HG02970 (cell line): ENCODE measurements at regions not wholly inside any gene's neighbourhood (a gene's known extent, or its start where the extent isn't known, plus 50 kb on each side); places are given as distances from the start of the nearest gene placed in this dataset.
"Not testable (repeated sequence)": the region's sequence is repeated elsewhere in the genome, so short reads cannot be mapped to it uniquely, and the experiment has no call there.

ENCODE experiments used
- ATAC-seq: cut with Tn5 transposase; IDR thresholded peaks from one replicate; pipeline ENCODE4 v1.9.1; 2021; ENCODE audit warnings: mild to moderate bottlenecking, moderate library complexity, moderate number of reproducible peaks; ENCODE audit not compliant: unreplicated experiment, low FRiP score

DNA sequence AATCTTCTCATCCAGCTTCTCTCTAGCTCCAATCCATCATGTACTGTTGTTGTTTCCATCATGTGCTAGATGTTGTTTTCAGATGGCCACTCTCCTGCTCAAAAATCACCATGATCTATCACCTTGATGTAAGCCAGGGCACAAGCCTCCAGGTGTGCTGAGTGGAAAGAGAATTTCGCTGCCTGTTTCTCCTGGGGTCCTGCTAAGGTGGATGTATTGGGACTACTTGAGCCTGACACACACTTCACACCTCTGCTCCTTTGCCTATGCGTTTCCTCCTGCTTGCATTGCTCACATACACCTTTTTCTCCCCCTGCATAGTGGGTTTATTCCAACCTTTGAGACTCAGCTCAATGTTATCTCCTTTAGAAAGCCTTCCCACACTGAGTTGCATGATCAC is 287.6 kb downstream of the CYRIA start:
- ATAC-seq = no peak

DNA sequence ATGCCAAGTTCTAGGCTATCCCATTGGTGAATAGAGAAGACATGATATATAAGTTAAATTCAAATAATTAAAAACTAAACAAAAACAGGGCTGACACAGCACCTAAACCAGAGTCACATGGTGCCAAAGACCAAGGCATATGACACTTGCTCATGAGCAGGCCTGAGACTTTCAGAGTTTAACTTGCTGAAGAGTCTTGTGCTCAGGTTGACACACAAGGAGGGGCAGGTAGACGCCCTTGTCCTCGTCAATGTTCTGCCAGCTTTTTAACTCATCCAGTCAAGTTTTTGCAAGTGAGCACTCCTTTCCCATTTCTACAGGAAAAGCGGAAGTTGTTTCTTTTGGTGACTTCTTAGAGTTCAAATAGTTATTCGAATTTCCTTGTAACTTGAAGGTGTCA is 289.7 kb downstream of the CYRIA start:
- ATAC-seq = no peak

DNA sequence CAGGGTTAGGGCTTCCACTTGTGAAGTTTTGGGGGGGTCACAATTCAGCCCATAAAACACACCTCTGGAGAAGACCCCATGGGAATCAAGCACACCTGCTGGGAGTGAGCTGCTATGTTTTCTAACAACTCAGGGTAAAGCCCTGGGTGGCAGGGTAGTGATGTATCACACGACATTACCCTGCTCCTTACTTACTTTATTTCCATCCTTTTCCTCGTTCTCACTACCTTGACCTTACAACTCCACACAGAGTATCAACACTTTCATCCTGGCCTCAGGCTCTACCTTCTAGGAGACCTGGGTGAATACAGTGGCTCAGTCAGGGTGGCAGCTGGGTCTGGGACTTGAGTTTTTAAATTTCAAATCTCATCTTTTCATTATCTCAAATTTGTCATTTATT is 290.3 kb downstream of the CYRIA start:
- ATAC-seq = no peak

DNA sequence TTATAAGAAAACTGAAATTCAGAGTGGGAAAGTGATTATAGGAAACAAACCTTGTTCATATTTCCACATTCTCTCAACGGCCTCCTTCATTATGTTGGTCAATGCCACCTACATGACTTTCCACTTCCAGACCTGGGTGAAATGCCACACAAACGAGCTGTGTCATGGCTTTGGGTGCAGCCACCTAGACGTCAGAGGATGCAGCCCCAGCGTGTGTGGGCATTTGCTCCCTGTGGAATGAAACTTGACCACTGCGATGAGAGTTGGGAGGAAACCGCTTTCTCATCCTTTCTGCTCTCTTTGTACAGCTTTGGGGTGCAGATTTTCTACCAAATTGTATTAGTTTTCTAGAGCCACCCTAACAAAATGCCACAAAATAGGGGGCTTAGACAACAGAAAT is 291.0 kb downstream of the CYRIA start:
- no peak for ATAC-seq

DNA sequence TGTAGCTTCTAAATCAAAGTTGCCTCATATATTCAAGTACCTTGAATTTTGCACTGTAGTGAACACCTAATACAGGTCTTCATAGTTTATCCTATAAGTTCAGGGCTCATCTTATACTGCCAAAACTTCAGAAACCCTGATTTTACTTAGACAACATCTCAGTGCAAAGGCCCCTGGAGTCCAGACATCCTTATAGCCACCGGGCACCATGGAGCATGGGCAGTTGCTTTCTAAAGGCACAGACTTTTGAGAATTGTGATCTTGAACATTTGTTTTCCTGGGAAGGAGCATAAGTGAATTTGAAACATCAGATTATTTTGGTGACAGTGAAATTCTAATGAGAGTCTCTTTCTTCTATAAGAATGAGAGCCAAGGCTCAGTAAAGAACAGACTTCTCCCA is 292.3 kb downstream of the CYRIA start:
- no peak for ATAC-seq

DNA sequence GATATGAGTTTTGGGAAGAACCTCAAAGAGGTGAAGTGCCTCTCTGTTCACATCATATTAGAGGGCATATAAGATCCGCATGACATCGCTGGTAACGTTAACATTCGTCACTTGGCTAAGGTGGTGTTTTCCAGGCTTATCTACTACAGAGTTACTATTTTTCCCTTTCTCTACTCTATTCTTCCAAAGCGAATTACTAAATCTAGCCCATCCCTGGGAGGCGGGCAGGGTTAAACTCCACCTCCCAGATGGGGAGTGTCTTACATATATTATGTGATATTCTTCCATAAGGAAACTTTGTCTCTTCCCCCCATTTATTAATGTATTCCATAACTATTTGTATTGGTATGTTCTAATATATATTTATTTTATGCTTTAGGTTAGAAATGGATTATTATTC is 293.9 kb downstream of the CYRIA start:
- no peak for ATAC-seq

DNA sequence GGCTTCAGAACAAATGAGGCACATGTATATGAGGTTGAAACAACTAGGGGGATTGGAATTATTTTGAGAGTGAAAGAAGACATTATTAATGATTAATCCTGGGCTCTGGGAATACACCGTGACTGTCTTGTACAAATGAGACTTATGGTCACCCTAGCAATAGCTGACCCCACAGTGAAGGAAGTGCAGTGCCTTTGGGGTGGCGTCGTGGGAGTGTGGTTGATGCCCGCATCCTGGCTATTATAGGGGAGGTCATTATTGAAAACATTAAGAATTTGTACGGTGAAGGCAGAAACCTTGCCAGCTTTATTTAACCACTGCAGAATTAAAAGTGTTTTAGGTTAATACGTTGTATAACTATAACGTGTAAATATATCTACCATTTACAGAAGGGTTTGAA is 296.7 kb downstream of the CYRIA start:
- no peak for ATAC-seq

DNA sequence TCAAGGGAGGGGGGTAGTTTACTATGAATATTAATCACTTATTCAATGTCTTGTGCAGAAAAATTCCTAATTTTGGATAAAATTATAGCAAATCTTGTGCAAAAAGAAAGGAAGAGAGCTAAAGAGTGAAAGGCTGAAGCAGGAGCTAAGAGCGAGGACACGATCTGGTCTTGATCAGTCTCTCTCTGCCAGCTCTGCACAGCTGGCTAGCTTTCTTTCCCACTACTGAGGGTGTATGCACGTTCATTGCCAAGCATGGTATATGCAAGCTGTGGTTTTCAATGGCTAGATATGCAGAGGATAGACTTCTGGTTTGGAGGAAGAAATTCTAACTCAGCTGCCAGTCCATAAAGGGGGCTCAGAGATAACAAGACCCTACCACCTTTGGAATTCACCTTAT is 297.3 kb downstream of the CYRIA start:
- no peak for ATAC-seq

DNA sequence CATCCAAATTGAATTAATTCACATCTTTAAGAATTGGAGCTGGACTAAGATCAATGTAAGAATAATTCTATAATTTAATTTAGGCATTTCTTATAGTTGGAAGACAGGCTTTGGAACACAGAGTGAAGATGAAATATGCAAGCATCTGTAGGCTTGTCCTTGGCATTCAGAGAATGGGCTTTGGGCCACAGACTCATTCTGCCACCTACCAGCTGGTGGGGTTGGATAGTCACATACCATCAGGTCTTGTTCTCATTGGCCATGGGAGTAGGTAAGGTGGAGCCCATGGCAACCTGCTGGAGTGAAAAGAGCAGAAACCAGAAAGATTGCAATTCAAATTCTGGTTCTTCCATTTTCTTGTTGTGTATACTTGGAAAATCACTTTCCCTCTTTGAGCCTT is 300.3 kb downstream of the CYRIA start:
- ATAC-seq = no peak

DNA sequence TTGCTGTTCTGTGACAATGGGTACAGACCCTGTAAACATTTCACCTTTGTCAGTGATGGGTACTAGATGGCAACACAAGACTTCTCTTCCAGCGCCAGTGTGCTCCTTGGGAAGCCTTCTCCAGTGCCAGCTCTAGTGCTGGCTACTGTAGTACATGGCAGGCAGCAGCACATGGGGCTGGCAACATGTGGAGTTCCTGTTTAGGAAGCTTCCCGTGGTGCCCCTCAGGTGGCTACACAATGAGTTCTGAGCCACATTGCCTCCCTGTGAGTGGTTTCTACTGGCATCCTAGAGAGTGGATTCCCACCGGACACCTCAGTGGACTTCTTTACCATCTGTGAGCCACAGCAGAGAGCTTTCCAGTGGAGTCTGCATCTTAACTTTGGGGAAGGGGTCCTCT is 302.1 kb downstream of the CYRIA start:
- ATAC-seq = no peak

DNA sequence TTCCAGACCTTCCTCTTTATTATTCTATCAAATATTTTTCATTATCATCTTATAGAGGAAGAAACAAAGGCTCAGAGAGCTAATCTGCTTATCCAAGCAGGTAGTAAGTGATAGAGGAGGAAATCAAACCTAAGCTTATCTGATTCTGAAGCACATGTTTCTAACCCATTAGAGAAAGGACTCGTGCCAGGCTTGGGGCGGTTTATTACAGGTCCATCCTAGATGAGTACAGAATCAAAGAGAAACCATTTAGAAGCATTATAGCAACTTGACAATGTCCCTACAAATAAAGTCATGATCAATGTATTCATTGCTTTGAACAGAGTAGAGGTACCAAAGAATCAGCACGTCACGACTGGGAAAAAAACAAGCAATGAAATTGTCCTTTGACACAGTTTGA is 303.0 kb downstream of the CYRIA start:
- no peak for ATAC-seq

DNA sequence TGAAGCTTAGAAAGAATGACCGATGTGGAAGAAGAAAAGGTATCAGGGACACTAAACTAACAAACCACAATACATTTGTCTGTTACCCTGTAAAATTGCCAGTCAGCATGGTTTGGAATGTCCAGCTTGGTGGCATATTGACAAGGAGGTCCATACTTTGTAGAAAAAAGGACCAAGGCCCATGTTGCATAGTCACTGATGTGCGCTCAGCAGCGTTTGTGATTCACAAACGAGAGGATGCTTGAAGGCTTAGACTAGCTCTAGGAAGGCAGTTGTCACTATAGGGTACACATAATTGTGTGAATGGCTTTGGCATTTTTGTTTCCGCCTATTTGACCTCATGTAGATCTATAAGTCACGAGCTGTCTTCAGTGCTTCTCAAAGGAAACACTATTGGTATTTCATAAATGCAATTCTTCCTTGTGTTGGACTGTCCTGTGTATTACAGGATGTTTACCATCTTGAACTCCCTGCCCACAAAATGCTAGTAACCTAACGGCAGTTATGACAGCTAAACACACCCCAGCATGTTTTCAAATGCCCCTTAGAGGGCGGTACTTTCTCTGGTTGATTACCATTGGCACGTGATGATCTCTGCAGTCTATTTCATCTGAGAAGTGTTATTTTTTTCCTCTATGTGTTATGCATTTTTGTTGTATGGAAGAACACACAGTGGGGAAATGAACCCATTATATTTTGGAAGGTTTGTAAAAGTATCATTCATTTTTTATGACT is 304.2 kb downstream of the CYRIA start:
- ATAC-seq = no peak

DNA sequence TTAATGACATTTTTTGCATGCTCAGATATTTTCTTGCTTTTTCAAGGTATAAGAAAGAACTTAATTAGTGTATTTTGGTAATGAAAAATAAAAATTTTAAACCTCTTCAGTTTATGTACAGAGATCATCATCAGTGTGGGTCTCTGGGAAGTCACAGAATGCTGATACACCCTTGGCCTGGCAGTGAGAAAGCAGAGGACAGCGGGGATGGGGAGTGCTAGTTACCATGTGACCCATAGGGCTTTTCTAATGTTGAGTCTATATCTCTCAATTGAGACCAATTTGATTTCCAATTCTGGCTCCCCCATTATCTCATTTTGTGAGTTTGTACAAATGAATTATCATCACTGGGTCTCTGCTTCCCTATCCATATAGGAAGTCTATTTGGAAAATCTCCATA is 305.7 kb downstream of the CYRIA start:
- no peak for ATAC-seq

DNA sequence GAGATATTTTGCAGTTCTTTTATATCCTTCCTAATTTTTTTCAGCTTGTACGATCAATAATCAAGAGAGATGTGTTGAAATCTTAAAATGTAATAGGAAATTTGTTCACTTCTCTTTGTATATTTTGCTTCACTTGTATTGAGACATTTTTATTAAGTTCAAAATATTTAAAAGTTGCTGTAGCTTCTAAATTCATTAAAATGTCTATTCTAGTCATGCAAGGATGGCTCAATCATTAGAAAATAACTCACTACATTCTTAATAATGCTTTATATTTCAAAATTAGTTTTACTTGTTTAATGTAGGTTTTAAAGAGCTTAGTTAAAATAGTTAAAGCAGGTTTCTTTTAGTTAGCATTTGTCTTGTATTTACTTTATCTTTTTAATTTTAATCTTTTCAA is 308.4 kb downstream of the CYRIA start:
- no peak for ATAC-seq

DNA sequence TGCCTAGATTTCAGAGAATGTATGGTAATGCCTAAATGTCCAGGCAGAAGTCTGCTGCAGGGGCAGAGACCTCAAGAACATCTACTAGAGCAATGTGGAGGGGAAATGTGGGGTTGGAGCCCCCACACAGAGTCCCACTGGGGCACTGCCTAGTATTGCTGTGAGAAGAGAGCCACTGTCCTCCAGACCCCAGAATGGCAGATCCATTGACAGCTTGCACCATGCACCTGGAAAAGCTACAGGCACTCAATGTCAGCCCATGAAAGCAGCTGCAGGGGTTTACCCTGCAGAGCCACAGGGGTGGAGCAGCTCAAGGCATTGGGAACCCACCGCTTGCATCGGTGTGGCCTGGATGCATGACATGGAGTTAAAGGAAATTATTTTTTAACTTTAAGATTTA is 314.1 kb downstream of the CYRIA start:
- no peak for ATAC-seq

DNA sequence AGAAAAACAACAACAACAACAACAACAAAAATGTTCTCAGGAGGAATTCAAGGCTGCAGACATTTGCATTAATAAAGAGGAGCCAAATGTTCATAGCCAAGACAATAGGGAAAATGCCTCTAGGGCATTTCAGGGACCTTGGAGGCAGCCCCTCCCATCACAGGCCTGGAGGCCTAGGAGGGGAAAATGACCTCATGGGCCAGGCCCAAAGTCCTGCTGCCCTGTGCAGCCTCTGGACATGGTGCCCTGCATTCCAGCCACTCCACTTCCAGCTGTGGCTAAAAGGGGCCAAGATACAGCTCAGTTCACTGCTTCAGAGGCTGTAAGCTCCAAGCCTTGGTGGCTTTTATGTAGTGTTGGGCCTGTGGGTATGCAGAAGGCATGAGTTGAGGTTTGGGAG is 314.5 kb downstream of the CYRIA start:
- ATAC-seq = no peak

DNA sequence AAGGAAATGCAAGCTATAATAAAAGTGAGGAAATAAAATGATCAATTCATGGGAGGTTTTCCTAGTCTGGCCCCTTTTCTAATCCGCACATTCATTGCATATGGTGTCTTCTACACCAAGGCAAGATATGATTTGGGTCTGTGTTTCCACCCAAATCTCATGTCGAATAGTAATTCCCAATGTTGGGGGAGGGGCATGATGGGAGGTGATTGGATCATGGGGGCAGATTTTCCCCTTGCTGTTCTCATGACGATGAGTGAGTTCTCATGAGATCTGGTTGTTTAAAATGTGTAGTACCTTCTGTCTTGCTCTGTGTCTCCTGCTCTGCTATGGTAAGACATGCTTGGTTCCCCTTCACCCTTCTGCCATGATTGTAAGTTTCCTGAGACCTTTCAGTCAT is 315.4 kb downstream of the CYRIA start:
- ATAC-seq = no peak

DNA sequence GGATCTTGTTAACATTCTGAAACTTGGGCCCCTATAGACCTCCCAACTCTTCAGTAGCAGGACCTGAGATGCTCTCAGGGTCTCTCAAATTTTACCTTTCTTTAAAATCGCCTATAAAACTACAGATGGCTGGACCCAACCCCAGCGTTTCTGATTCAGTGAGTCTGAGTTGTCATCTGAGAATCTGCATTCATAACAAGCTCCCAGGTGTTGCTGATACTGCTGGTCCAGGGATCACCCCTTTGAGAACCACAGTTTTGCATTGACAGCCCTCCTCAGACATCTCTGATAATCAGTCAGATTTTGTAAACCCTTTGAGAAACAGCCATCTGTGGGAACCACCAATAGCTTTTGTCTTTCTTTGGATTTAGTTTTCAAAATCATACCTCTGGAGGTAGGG is 315.8 kb downstream of the CYRIA start:
- no peak for ATAC-seq

DNA sequence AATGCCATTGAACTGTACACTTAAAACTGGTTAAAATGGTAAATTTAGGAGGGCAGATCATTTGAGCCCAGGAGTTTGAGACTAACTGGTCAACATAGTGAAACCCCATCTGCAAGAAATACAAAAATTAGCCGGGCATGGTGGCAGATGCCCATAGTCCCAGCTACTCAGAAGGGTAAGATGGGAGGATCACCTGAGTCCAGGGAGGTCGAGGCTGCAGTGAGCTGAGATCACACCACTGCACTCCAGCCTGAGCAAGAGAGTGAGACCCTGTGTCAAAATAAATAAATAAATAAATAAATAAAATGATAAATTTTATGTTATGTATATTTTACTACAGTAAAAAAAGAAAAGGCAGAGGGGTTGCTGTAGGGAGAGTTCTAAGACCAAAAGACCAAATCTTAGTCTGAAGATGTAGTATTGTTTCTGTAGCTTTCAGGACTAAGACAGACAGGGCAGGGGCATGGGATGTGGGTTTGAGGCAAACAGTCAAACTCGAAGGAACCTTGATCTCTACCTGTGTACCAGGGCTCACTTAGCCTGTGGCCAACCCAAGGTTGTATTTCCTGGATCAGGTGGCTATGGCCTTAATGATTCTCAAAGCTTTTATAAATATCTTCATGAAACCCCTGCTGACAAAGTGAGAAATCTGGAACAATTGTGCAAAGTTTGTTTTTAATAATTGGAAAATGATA is 316.7 kb downstream of the CYRIA start:
- no peak for ATAC-seq

DNA sequence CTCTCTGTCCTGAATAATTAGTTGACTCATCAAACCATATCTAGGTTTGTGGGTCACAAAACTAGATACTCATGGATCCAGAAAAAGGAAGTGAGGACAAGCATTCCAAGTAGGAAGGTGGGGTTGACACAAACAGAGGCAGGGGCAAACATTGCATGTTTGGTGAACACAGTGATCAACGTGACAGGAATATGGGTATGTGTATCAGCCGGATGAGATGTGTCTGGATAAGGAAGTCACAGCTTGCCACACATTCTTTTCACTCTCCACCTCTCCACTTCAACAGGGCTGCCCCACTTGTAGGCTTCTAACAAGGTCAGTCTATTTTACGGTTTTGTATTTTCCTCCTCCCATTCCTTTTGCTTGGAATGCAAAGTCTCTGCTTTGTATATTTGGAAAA is 319.0 kb downstream of the CYRIA start:
- no peak for ATAC-seq

DNA sequence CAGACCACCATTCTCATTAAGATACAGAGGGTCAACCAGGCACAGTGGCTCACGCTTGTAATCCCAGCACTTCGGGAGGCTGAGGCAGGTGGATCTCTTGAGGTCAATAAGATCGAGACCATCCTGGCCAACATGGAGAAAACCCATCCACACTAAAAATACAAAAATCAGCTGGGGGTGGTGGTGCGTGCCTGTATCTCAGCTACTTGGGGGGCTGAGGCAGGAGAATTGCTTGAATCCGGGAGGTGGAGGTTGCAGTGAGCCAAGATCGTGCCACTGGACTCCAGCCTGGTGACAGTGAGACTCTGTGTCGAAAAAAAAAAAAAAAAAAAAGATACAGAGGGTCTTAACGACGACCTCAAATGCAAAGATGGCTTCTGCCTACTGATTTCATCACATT is 320.4 kb downstream of the CYRIA start:
- ATAC-seq = not testable (repeated sequence)

DNA sequence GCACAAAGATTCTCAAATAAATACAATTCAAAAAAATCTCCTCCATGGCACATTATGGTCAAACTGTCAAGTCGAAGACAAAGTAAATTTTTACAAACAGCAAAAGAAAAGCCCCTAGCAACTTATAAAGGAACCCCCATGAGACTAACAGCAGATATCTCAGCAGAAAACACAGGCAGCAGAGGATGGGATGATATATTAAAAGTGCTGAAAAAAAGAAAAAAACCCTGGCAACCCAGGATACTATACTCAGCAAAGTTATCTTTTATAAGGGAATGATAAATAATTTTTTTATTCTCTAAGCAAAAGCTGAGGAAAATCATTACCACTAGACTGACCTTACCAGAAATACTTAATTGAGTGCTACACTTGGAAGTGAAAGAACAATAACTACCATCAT is 326.4 kb downstream of the CYRIA start:
- ATAC-seq = no peak
